ENCODE measurements at regions not wholly inside any gene's neighbourhood (a gene's known extent, or its start where the extent isn't known, plus 50 kb on each side); places are given as distances from the start of the nearest gene placed in this dataset.

DNA sequence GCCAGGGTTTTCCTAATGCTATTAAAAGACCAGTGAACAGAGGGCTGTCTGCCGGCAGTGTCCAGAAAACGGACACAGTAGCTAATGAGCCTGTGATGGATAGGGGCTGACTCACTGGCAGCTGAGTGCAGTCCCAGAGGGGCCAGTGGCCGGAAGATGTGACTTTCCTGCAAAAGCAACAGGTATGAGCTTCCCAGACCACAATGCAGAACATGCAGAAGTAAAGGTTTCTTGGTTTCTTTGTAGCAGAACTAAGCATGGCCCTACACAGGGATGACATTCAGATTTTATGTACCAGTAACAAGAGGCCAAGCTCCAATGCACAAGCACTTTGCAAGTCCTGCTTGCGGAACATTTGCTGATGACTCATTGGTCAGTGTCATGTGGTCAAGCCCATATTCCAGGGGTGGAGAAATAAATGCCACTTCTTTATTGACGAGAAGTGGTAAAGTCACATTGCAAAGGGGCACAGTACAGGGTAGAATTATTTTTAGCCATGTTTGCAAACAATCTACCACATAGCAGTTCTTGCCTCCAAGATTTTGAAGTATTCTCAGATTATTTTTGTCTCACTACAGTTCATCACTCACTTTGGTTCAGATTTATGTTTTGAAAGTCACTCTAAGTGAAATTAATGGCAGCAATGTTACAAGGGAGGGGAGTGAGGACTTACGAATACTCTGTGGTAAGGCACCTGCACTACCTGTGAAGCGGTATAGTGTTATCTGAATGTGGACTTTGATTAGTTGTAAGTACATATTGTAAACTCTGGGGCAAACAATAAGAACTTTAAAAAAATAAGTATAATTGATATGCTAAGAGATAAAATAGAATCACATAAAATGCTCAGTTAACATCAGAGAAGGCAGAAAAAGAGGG, 263.3 kb downstream of the ABHD5 start:
- Histone ChIP-seq H3K4me1 (peaks cover 0 to 8% (median 0%) of the 10 kb centered on the region in 3 donors), H3K27me3 (peaks cover 23% of the 10 kb centered on the region), H3K36me3 (no peaks in the 10 kb centered on the region), H3K9me3 (no peaks in the 10 kb centered on the region), H3K27ac (no peak overlapping the region), H3K4me3 (no peak overlapping the region)
- 47 to 58% methylated on average over 3 to 7 of the region's 7 CpGs for WGBS, 2 donors (ENCODE audit: low coverage in 1 of 2)
- ATAC-seq: no peak
- TF ChIP-seq POLR2A (IDR thresholded peaks at IDR 0.05) (no peak), EP300 (IDR thresholded peaks at IDR 0.05) (no peak), POLR2AphosphoS5 (IDR thresholded peaks at IDR 0.05) (peak; percentile 35)
- TF ChIP-seq, protein P1, sequence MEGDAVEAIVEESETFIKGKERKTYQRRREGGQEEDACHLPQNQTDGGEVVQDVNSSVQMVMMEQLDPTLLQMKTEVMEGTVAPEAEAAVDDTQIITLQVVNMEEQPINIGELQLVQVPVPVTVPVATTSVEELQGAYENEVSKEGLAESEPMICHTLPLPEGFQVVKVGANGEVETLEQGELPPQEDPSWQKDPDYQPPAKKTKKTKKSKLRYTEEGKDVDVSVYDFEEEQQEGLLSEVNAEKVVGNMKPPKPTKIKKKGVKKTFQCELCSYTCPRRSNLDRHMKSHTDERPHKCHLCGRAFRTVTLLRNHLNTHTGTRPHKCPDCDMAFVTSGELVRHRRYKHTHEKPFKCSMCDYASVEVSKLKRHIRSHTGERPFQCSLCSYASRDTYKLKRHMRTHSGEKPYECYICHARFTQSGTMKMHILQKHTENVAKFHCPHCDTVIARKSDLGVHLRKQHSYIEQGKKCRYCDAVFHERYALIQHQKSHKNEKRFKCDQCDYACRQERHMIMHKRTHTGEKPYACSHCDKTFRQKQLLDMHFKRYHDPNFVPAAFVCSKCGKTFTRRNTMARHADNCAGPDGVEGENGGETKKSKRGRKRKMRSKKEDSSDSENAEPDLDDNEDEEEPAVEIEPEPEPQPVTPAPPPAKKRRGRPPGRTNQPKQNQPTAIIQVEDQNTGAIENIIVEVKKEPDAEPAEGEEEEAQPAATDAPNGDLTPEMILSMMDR (IDR thresholded peaks at IDR 0.05): no peak

DNA sequence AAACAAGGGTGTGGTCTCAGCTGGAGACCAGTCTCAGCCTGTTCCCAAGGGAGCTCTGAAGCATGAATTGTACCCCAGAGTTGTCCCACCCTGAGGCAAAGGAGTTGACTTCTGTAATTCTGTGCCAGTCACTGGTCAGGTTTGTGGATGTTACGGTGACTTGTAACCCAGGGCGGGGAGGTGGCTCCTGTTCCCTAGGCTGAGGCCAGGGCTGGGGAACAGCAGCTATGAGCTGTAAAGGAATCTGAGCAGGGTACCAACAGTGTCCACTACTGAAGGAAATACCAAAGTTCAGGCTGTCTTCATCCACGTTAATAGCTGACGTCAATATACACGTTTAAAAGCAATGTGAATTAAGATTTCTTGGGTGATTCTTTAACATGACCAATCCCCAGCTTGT, 266.2 kb downstream of the ABHD5 start:
- 74 to 78% methylated on average over 3 to 4 of the region's 5 CpGs for WGBS, 2 donors (ENCODE audit: low coverage in 1 of 2)
- Histone ChIP-seq H3K27me3 (peaks cover 12% of the 10 kb centered on the region), H3K36me3 (no peaks in the 10 kb centered on the region), H3K9me3 (no peaks in the 10 kb centered on the region), H3K4me1 (peaks cover 0 to 8% (median 0%) of the 10 kb centered on the region in 3 donors), H3K4me3 (no peak overlapping the region), H3K27ac (no peak overlapping the region)
- no peak for TF ChIP-seq POLR2A (IDR thresholded peaks at IDR 0.05)
- TF ChIP-seq POLR2AphosphoS5 (IDR thresholded peaks at IDR 0.05): no peak
- TF ChIP-seq EP300 (IDR thresholded peaks at IDR 0.05): no peak
- TF ChIP-seq, protein P1 (IDR thresholded peaks at IDR 0.05): no peak
- ATAC-seq: no peak

DNA sequence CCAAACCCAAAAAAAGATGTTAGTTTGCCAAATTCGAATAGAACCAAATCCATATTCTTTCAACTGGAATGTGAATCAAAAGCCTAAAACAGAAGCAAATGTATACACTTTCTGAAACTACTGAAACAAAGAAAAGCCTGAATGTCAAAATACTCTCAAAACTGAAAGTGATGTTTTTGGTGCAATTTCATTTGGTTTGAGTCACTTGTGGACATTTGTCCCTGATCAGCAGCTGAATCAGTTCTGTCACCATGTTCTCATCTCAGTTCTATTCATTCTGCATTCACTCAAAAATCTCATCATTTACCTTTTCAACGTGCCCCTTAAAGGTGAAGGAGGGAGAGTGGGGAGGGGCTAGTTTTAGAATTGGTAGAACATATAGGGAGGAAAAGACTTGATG, 266.8 kb downstream of the ABHD5 start:
- 50 to 70% methylated on average over 2 of the region's 2 CpGs for WGBS, 2 donors (ENCODE audit: low coverage in 1 of 2)
- ATAC-seq: no peak
- H3K27me3 ChIP-seq: peaks cover 15% of the 10 kb centered on the region

DNA sequence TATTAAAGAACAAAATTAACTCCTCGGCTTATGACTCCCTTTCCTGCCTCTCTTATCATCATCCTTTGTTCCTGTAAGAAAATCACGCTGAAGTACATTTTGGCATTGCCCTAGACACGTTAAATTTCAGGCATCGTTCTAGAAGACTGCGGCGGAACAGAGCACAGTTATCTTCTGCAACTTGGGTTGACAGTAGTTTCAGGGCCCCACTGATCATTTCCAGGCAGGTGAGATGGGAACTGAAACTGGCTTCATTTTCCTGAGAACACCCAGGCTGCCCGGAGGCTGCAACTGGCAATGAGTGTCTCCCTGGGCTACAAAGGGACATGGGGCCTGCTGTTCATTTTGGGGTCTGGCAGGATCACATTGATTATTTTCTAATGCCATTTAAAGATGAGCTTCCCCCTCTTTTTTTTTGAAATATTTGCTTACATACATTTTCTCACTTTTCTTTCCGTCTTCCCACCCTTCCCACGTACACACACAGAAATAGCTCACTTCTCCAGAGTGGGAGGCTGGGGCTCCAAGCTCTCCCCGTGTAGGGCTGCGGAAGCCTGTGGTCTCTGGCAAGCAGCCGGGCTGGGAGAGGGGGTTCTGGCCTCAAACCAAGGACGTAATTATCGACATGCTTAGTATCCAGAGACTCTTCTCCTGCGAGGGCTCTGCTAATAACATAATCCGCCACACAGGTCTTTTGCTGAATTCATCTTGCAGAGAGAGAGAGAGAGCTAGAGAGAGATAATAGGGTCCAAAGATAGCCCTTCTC, 267.4 kb downstream of the ABHD5 start:
- no peaks in the 10 kb centered on the region for H3K9me3 ChIP-seq
- 51 to 73% methylated on average over 6 to 12 of the region's 16 CpGs for WGBS, 2 donors (ENCODE audit: low coverage in 1 of 2)
- H3K4me1 ChIP-seq: peaks cover 0 to 8% (median 0%) of the 10 kb centered on the region in 3 donors
- no peak overlapping the region for H3K27ac ChIP-seq
- H3K36me3 ChIP-seq: no peaks in the 10 kb centered on the region
- no peak for TF ChIP-seq EP300 (IDR thresholded peaks at IDR 0.05)
- TF ChIP-seq POLR2A (IDR thresholded peaks at IDR 0.05): no peak
- no peak for TF ChIP-seq POLR2AphosphoS5 (IDR thresholded peaks at IDR 0.05)
- TF ChIP-seq, protein P1 (IDR thresholded peaks at IDR 0.05): no peak
- no peak overlapping the region for H3K4me3 ChIP-seq
- ATAC-seq: no peak
- H3K27me3 ChIP-seq: peaks cover 22% of the 10 kb centered on the region

More for the DNA sequence above, 266.8 kb downstream of the ABHD5 start:
- Histone ChIP-seq H3K36me3 (no peaks in the 10 kb centered on the region), H3K27ac (no peak overlapping the region), H3K4me1 (peaks cover 0 to 8% (median 0%) of the 10 kb centered on the region in 3 donors), H3K9me3 (no peaks in the 10 kb centered on the region), H3K4me3 (no peak overlapping the region)
- no peak for TF ChIP-seq POLR2AphosphoS5 (IDR thresholded peaks at IDR 0.05)
- TF ChIP-seq POLR2A (IDR thresholded peaks at IDR 0.05): no peak
- no peak for TF ChIP-seq EP300 (IDR thresholded peaks at IDR 0.05)
- TF ChIP-seq, protein P1 (IDR thresholded peaks at IDR 0.05): no peak

Data from gastroesophageal sphincter (tissue), 4 donors.